HG03095 (cell line): ENCODE measurements at regions not wholly inside any gene's neighbourhood (a gene's known extent, or its start where the extent isn't known, plus 50 kb on each side); places are given as distances from the start of the nearest gene placed in this dataset.
"Not testable (repeated sequence)": the region's sequence is repeated elsewhere in the genome, so short reads cannot be mapped to it uniquely, and the experiment has no call there.

Experiments
- ATAC-seq: cut with Tn5 transposase; IDR thresholded peaks from one replicate; pipeline ENCODE4 v1.9.1; 2021; ENCODE audit warnings: moderate library complexity; ENCODE audit not compliant: unreplicated experiment

DNA sequence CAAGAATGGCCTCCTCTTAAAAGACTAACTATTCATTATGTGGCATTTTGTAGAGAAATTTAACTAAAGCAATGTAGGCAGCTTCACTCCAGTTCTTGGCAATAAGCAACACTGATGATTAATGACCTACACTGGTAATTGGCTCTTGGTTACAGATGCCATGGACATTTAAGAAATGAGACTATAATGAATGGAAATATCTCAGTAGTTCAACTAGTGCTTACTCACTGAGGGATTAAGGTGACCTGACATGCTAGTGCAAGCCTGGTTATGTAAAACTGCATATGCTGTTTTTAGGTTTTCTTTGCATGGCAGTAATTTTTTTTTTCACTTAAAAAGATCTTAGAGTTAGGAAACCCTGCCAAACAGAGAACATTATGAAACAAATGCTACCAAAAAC is 152.7 kb upstream of the AADAT start:
- ATAC-seq, result no peak

DNA sequence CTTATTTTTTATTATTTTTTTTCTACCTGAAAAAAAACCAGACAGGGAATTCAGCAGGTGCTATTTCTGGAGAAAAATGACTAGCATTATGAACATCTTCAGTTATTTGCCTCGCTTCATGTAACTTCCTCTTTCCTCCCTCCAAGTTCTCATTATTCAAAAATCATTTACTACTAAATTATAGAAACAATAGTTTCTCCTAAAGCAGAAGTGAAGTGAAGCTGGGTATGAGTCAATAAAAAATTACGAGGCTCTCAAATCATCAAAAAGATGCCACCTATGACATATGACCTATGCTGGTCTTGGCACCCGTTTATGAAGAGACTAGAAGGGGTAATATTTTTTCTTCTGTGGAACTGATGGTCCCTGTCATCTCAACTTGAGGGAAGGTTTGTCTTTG is 145.0 kb upstream of the AADAT start:
- no peak for ATAC-seq

DNA sequence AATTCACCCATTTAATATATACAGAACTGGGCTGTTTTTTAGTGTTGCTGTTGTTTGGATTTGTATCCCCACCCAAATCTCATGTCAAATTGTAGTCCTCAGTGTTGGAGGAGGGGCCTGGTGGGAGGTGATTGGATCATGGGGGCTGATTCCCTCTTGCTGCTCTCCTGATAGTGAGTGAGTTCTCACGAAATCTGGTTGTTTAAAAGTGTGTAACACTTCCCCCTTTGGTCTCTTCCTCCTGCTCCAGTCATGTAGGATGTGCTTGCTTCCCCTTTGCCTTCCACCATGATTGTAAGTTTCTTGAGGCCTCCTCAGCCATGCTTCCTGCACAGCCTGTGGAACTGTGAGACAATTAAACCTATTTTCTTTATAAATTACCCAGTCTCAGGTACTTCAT is 141.6 kb upstream of the AADAT start:
- ATAC-seq, result no peak

DNA sequence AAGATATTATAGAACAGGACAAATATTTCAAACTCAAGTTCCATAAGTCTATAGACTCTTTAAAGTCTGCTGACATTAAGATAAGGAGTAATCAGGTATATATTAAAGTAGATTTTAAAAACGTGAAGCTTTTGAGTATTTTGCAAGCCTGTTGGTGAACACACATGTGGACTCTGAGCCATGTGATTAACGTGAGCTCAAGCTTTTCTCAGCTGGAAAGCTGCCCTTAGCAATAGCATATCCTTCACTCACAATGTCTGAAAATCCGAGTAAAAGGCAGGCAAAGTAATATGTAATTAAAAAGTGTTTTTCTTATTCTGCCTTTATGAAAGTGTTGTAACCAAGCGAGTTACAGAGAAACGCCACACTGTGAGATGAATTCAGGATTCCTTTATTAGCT is 140.5 kb upstream of the AADAT start:
- ATAC-seq, result no peak

DNA sequence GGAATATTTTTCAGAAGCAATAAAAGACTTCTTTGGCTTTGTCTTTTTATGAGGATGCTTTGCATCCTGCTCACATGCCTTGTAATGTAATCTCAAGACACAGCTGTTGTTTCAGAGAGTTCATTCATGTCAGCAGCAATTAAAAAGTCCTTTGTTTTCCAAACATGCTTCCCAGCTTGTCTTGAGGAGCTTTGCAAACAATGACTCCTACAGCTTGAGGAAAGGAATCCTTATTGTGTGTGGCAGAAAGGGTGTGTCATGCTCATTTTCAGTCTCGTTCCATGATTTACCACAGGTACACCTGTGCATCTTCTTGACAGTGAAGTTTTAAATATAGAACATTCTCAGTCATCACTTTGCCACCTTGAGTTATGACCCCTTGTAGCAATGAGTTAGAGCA is 139.2 kb upstream of the AADAT start:
- ATAC-seq, result no peak

DNA sequence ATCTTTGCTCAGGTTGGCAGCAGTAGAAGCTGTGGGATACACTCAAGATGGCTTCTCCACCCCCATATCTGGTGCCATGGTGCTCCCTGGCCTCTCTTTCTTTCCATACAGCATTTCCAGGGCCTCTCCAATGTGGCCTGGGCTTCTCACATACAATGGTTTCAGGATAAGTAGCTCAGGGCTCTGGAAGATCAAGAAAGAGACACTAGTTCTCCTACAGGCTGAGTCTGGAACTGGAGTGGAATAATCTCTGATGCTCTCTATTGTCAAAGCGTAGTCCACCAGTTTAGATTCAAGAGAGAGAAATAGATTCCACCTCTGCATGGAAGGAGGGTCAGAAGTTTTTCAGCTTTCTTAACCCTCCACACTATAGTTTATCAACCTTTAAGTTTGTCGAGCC is 138.2 kb upstream of the AADAT start:
- ATAC-seq, result no peak

DNA sequence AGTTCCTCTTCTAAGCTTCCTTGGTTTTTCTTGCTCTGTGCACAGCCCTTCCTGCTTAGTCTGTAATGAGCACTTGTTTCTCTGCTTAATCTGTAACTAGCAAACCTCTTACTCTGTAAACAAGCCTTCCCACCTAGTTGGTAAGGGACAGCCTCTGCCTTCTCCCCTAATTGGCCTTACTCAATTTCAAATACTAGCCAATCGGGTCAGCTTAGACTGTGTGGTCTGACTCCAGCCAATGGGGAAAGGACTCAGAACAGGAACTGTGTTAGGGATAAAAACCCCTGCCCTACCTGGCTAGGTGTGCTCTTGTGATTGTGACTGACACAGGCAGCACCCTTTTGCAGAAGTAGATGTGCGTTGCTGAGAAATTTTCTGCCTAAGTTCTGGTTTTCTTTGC is 136.5 kb upstream of the AADAT start:
- ATAC-seq, result no peak

DNA sequence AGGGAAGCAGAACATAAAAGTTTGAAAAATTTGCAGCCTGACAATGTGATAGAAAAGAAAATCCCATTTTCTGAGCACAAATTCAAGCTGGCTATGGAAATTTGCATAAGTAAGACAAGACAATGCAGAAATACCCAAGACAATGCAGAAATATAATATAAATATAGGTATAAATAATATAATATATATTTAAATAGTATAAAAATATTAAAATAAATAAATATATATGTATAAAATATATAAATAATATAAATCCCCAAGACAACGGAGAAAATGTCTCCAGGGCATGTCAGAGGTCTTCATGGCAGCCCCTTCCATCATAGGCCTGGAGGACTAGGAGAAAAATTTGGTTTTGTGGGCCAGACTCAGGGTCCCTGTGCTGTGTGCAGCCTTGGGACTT is 125.0 kb upstream of the AADAT start:
- no peak for ATAC-seq

DNA sequence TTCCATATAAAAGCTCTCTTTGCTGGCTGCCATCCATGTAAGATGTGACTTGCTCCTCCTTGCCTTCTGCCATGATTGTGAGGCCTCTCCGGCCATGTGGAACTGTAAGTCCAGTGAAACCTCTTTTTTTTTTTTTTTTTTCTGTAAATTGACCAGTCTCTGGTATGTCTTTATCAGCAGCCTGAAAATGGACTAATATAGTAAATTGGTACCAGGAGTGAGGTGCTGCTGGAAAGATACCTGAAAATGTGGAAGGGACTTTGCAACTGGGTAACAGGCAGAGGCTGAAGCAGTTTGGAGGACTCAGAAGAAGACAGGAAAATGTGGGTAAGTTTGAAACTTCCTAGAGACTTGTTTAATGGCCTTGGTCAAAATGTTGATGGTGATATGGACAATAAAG is 124.3 kb upstream of the AADAT start:
- ATAC-seq, result no peak

DNA sequence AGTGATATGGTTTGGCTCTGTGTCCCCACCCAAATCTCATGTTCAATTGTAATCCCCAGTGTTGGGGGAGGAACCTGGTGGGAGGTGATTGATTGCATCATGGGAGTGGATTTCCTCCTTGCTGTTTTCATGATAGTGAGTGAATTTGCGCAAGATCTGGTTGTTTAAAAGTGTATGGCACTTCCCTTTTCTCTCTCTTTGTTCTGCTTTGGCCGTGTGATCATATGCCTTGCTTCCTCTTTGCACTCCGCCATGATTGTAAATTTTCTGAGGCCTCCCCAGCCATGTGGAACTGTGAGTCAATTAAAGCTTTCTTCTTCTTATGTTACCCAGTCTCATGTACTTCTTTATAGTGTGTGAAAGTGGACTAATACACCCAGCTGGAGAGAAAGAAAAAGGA is 113.0 kb upstream of the AADAT start:
- ATAC-seq, result no peak

DNA sequence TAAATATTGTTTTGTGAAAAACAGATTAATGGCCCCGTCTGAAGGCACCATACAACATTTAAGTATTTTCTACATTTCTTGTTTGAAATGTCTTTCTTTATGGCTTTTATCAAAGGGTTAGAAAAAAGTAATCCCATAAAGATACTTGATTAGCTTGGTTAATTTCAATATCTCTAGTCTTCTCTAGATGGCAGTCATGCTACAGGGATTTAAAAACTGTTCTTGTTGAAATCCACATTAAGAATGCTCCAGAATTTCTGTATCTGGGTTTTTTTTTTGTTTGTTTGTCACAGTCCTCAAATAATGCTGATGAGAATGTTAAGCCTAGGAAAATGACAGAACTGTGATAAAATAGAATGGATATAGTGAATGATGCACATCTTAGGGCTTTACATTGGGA is 109.0 kb upstream of the AADAT start:
- ATAC-seq, result no peak

DNA sequence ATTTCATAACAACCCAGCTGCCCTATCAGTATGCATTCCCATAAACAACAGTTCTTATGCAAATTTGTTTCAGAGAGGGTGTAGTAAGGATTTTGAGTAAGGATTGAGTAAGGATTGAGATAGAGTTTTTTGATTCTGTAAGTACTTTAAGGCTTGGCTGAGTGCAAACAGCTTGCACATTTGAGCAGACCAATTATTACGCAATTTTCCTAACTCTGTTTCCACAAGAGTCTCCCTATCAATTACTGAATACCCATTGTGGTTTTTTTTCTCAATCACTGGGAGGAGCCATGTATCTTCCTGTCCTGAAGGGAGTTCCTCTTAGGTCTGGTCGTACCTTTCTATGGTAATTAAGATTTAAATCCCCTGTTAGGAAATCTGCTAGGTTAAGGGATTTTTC is 105.0 kb upstream of the AADAT start:
- ATAC-seq, result not testable (repeated sequence)

DNA sequence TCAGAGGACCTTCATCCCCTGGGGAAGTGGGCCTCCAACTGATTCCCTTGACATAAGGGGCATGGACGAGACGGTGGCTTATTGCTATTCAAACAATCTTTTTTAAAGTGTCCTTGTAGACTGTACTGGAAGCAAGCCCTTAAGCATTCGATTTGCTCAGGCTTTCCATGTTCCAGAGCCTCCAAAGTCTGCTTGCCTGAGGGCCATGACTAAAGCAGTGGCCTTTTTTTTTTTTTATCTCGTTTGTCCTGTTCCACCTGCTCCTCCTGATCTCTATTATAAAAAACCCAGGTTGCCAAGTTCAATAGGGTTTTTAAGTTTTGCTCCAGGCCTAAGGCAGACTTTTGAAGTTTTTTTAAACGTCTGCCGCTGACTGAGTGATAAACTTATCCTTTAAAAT is 103.7 kb upstream of the AADAT start:
- no peak for ATAC-seq

DNA sequence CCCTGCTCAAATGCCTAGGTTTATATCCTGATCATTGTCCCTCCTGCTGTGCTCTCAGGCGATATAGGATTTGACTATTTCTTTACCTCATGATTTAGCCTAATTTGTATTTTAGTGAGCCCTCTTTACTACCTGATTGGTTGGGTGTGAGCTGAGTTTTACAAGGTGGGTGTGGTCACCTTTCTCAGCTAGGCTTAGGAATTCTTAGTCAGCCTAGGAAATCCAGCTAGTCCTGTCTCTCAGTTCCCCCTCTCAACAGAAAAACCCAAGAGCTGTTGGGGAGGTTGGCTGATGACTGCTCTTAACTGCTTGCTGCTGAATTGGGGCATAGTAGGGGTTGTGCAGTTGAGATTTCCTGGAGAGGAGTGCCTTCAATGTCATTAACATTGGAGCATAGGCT is 100.5 kb upstream of the AADAT start:
- ATAC-seq, result no peak

DNA sequence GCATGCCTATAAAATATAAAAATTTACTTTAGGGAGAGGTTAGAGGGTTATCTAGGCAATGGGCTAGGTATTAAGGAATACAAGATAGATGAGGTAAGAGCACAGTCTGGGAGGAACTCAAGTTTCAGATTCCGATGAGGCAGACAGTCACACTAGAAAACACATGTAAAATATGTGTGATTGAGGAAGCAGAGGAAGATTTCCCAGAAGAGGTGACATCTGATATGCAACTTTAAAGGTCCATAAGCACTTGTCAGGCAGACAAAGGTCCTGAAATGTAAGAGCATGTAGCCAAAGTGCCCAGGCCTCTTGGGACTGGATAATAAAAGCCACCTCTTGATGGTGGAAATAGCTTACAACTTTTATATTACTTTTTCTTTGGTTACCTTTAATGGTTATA is 81.1 kb upstream of the AADAT start:
- ATAC-seq, result no peak

DNA sequence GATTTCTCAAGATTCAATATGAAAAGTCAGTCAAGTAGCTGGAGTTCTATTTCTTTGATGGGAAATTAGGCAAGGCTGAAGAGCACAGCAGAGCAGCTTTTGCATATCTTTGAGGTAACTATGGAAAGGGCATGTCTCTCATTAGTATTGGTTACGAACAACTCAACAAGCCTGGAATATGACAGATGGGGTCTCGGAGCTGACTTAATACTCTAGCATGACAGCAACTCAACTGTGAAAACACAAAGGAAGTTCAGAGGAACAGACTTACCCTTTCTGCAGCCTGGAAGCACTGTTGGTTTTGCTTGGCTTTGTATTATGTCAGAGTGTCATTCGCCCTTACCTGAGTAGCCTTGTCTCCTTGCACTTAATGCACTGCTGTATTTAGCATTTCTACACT is 79.9 kb upstream of the AADAT start:
- ATAC-seq, result no peak

DNA sequence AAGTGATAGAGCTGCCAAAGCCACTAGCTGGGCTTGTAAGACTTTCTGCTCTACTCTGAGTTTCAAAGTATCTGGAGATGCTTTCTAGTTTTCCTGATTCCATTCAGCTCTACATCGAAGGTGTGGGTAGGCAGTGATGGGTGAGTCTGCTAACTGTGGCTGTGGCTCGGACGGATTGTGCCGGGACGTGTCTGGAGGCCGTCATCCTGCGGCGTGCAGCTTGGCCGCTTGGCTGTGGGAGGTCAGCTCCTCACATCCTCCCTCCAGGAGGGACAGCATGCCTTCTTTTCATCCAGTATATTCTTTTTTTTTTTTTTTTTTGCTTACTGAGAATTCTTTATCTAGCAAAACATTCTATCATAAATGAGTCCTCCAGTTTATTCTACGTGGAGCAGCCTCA is 77.9 kb upstream of the AADAT start:
- ATAC-seq, result no peak

DNA sequence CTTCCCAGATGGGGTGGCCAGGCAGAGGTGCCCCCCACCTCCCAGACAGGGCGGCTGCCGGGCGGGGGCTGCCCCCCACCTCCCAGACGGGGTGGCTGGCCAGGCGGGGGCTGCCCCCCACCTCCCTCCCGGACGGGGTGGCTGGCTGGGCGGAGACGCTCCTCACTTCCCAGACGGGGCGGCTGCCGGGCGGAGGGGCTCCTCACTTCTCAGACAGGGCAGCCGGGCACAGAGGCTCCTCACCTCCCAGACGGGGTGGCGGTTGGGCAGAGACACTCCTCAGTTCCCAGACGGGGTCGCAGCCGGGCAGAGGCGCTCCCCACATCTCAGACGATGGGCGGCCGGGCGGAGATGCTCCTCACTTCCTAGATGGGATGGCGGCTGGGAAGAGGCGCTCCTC is 76.4 kb upstream of the AADAT start:
- not testable (repeated sequence) for ATAC-seq

DNA sequence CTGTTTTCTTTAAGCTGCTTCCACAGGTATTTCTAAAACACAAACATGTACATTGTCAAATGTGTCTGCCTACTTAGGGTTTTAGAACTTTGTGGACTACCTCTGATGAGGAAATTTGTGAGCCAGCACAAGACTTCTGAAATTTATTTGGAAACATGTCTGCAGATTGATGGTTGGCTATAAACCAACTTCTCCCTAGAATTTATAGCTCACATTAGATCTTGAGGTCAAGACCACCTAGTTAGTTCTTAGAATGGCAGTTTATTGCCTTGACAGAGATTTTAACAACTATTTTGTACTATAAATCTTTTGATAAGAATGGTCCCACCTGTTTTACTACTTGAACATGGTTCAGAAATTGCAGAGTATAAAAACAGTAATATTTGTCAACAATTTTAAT is 72.7 kb upstream of the AADAT start:
- no peak for ATAC-seq

DNA sequence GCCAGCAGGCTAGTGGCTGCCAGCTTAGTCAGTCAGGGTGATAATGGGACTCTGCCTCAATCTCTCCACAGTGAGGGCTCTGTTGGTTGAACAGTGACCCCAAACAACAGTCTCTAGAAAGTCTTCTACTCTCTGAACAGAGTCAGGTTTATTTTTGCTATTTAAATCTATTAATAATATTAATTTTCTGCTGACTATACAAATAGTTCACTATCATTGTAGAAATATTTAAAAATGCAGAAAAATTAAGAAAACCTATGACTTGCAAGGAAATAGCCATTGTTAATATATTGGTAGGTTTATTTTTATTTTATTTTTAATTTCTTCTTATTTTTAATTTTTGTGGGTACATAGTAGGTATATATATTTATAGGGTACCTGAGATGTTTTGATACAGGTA is 67.9 kb upstream of the AADAT start:
- no peak for ATAC-seq

DNA sequence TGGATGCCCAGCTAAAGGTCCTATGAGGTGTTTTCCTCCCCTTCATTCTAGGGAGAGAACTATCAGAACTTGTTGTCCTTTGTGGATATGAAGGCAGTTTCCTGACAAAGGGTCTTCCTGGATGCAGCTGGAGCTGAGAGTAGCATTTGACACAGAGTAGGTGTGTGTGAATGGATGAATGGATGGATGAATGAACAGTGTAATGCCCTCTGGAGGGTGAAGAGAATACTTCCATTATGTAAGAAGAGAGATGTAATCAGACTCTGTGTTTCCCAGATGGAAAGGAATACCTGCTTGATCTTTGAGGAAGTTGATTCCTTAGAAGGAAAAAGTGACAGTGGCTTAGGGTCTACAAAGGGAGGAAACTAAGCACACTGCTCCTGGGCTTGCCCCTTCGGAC is 55.4 kb upstream of the AADAT start:
- ATAC-seq, result no peak

DNA sequence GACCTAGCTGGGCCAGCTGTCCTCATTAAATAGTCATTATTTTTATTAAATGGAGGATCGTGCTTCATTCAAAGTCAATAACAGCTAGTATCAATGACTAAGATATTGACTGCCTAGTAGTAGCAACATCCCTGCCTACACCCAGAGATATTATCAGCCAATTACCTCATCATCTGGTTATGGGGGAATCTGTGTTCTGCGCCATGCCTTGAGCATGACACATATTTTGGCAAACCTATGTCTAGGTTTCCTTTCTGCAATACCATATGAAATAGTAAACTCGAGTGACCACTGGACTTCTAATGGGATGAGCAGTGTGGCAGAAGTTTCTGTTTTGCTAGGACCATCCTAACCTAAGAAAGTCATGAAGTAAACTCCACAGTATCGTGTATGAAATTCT is 50.0 kb upstream of the AADAT start:
- ATAC-seq, result no peak
